ENCODE measurements at regions not wholly inside any gene's neighbourhood (a gene's known extent, or its start where the extent isn't known, plus 50 kb on each side); places are given as distances from the start of the nearest gene placed in this dataset.
"Not testable (repeated sequence)": the region's sequence is repeated elsewhere in the genome, so short reads cannot be mapped to it uniquely, and the experiment has no call there.

DNA sequence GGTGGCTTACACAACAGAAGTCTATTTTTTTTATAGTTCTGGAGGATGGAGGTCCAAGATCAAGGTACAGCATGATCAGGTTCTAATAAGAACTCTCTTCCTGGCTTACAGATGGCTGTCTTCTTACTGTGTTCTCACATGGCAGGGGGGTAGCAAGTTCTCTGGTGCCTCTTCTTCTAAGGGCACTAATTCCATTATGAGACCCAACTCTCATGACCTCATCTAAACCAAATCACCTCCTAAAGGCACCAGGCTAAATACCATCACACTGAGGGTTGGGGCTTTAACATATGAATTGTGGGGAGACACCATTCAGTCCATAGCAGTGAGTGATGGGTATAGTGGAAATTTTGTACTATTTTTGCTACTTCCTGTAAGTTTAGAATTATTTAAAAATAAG, 75.2 kb upstream of the SLC4A7 start:
- TF ChIP-seq, protein P1, sequence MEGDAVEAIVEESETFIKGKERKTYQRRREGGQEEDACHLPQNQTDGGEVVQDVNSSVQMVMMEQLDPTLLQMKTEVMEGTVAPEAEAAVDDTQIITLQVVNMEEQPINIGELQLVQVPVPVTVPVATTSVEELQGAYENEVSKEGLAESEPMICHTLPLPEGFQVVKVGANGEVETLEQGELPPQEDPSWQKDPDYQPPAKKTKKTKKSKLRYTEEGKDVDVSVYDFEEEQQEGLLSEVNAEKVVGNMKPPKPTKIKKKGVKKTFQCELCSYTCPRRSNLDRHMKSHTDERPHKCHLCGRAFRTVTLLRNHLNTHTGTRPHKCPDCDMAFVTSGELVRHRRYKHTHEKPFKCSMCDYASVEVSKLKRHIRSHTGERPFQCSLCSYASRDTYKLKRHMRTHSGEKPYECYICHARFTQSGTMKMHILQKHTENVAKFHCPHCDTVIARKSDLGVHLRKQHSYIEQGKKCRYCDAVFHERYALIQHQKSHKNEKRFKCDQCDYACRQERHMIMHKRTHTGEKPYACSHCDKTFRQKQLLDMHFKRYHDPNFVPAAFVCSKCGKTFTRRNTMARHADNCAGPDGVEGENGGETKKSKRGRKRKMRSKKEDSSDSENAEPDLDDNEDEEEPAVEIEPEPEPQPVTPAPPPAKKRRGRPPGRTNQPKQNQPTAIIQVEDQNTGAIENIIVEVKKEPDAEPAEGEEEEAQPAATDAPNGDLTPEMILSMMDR (IDR thresholded peaks at IDR 0.05; ENCODE audit: low read depth, low read length): no peak
- Histone ChIP-seq H3K4me3 (no peak overlapping the region), H3K27me3 (no peaks in the 10 kb centered on the region), H3K27ac (no peak overlapping the region), H3K36me3 (no peaks in the 10 kb centered on the region), H3K9me3 (ENCODE audit: low read depth) (no peaks in the 10 kb centered on the region), H3K4me1 (ENCODE audit: low read depth) (no peaks in the 10 kb centered on the region)
- no peak for DNase-seq (ENCODE audit: low read depth in 1 of 2, low spot score in 1 of 2)

DNA sequence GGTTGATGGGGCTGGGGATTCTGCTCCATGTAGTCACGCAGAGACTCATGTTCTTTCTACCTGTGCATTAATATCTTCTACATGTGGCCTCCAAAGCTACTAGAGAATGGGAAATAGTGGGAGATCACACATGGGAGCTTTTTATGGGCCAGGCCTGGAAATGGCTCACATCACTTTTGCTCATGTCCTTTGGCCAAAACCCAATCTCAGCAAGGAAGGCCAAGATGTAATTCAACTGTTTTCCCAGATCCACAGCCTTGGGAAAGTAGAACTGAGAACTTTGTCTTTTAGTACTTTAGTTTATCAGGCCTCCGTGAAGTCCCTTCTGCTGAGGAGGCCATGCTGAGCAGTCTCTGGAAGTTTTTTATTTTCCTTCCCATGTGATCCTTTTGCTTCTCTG, 73.2 kb upstream of the SLC4A7 start:
- DNase-seq (ENCODE audit: low read depth in 1 of 2, low spot score in 1 of 2): no peak
- Histone ChIP-seq H3K9me3 (ENCODE audit: low read depth) (no peaks in the 10 kb centered on the region), H3K4me1 (ENCODE audit: low read depth) (no peaks in the 10 kb centered on the region), H3K36me3 (no peaks in the 10 kb centered on the region), H3K4me3 (no peak overlapping the region), H3K27me3 (no peaks in the 10 kb centered on the region), H3K27ac (no peak overlapping the region)
- TF ChIP-seq, protein P1 (IDR thresholded peaks at IDR 0.05; ENCODE audit: low read depth, low read length): no peak

DNA sequence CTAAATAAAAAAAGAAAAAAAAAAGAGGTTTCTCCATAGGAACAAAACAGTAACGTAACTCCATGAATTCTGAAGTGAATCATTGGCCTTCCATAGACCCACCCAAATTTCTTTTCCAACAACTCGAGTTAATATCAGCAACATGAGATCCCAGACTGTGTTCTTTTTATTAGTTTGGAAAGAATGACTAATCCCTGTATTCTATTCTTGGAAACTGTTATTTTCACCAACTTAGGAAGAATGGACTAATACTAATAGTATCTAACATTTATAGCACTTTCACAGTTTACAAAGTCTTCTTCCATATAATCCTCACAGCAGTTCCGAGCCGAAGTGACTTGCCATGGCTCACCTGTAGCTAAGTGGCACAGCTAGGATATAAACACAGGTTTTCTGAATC, 72.7 kb upstream of the SLC4A7 start:
- Histone ChIP-seq H3K27me3 (no peaks in the 10 kb centered on the region), H3K27ac (no peak overlapping the region), H3K4me3 (no peak overlapping the region), H3K36me3 (no peaks in the 10 kb centered on the region), H3K9me3 (ENCODE audit: low read depth) (no peaks in the 10 kb centered on the region), H3K4me1 (ENCODE audit: low read depth) (no peaks in the 10 kb centered on the region)
- peak in 1 of 2 donors; percentile 54 for DNase-seq (ENCODE audit: low read depth in 1 of 2, low spot score in 1 of 2)
- TF ChIP-seq, protein P1 (IDR thresholded peaks at IDR 0.05; ENCODE audit: low read depth, low read length): no peak

DNA sequence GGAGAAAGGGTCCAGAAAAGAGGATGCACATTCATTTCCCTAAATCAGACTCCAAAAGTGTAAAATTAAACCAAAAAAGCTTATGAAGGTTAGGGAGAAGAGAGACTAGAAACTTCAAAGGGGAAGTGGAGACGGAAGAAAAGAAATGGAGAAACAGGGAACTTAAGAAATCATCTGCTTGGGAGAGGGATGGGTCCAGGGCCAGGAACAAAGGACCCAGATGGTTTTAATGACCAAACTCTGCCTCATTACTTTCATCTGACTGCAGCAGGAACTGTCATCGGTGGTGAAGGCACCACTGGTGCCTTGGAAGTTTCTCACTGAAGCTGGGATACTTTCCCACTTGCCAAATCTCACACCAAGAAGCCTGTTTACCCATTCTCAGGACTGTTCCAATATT, 70.5 kb upstream of the SLC4A7 start:
- Histone ChIP-seq H3K4me1 (ENCODE audit: low read depth) (no peaks in the 10 kb centered on the region), H3K36me3 (no peaks in the 10 kb centered on the region), H3K27ac (no peak overlapping the region), H3K9me3 (ENCODE audit: low read depth) (no peaks in the 10 kb centered on the region), H3K27me3 (no peaks in the 10 kb centered on the region), H3K4me3 (no peak overlapping the region)
- TF ChIP-seq, protein P1 (IDR thresholded peaks at IDR 0.05; ENCODE audit: low read depth, low read length): no peak
- DNase-seq (ENCODE audit: low read depth in 1 of 2, low spot score in 1 of 2): no peak

DNA sequence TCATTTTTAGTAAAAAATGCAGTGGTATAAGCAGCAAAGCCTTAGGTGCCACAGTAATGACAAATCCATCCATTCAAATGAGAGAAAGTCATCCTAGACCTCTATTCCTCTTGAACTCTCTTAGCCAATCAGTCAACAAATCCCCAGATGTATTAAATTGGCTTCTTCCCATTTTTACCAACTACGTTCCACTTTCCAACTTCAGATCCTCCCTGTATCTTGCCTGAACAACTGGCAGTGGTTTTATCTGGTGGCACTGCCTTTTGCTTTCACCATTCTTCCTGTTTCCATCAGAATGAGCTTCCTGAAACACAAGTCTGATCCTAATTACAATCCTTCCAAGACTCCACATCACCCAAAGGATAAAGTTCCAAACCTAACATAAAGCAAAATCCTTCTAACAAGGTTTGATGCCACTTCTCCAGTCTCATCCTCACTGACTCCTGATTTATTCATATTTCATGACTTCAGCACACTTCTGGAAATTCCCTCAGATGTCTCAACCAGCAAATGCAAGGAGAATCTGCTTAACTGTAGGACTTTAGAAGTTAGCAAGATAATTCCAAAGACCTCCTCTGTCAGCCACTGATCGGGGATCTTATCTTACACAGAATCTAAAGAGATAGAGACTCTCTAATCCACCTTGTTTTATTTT, 69.8 kb upstream of the SLC4A7 start:
- Histone ChIP-seq H3K36me3 (no peaks in the 10 kb centered on the region), H3K4me3 (no peak overlapping the region), H3K27ac (no peak overlapping the region), H3K27me3 (no peaks in the 10 kb centered on the region), H3K9me3 (ENCODE audit: low read depth) (no peaks in the 10 kb centered on the region), H3K4me1 (ENCODE audit: low read depth) (no peaks in the 10 kb centered on the region)
- TF ChIP-seq, protein P1 (IDR thresholded peaks at IDR 0.05; ENCODE audit: low read depth, low read length): no peak
- no peak for DNase-seq (ENCODE audit: low read depth in 1 of 2, low spot score in 1 of 2)

DNA sequence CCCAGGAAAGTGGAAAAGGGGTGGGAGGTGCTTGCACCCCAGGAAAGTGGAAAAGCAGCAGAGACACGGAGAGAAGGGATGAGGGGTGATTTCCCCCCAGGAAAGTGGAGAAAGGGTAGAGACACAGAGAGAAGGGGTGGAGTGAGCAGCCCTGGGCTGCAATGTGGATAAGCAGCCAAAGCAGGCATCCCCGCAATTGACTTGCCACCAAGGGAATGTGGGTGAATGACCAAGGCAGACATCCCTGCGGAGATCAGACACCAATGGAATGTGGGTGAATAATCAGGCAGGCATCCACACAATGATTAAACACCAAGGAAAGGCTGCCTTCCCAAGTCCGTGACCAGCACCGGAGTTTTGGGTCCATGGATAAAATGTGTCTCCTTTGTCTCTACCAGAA, 68.5 kb upstream of the SLC4A7 start:
- H3K4me3 ChIP-seq; H3K27ac ChIP-seq; H3K4me1 ChIP-seq (ENCODE audit: low read depth); H3K36me3 ChIP-seq; H3K27me3 ChIP-seq; H3K9me3 ChIP-seq (ENCODE audit: low read depth): not testable (repeated sequence)
- DNase-seq (ENCODE audit: low read depth in 1 of 2, low spot score in 1 of 2): peak in 1 of 2 donors; percentile 65

DNA sequence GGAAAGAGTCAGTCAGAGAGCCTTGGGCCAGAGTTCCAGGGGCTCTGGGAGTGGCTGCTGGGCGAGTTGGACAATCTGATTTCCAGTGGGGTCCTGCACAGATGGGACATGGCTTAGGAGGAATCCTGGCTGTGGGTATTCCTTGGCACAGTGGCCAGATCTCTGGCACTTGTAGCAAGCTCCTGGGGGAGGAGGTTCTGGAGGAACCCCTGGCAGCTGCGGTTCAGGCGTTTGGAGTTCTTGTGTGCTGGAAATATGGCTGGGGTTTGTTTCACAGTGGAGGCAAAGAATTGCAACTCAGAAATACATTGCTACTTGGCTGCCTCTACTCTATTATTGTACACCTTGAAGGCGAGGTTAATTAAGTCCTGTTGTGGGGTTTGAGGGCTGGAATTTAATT, 67.2 kb upstream of the SLC4A7 start:
- not testable (repeated sequence) for DNase-seq (ENCODE audit: low read depth in 1 of 2, low spot score in 1 of 2); H3K27ac ChIP-seq; H3K36me3 ChIP-seq; H3K4me1 ChIP-seq (ENCODE audit: low read depth); H3K9me3 ChIP-seq (ENCODE audit: low read depth); H3K4me3 ChIP-seq; H3K27me3 ChIP-seq

Data from cardiac muscle cell (in vitro differentiated cells and primary cell).